ENCODE measurements at regions not wholly inside any gene's neighbourhood (a gene's known extent, or its start where the extent isn't known, plus 50 kb on each side); places are given as distances from the start of the nearest gene placed in this dataset.
"Not testable (repeated sequence)": the region's sequence is repeated elsewhere in the genome, so short reads cannot be mapped to it uniquely, and the experiment has no call there.

- no peak for DNase-seq (ENCODE audit: low read depth)
- H3K4me3 ChIP-seq (ENCODE audit: low read depth, low read length): no peak overlapping the region
- no peak for TF ChIP-seq CTCF (conservative IDR thresholded peaks at IDR 0.05; ENCODE audit: low read depth, low read length)
Measured at GRCh38 chr2:17373741-17374140, 144.5 kb downstream of the RAD51AP2 start.

- H3K4me3 ChIP-seq (ENCODE audit: low read depth, low read length): no peak overlapping the region
- DNase-seq (ENCODE audit: low read depth): no peak
- no peak for TF ChIP-seq CTCF (conservative IDR thresholded peaks at IDR 0.05; ENCODE audit: low read depth, low read length)
Measured at GRCh38 chr2:17373041-17373440, 145.2 kb downstream of the RAD51AP2 start.

- no peak overlapping the region for H3K4me3 ChIP-seq (ENCODE audit: low read depth, low read length)
- TF ChIP-seq CTCF (conservative IDR thresholded peaks at IDR 0.05; ENCODE audit: low read depth, low read length): no peak
- no peak for DNase-seq (ENCODE audit: low read depth)
Measured at GRCh38 chr2:17363846-17364245, 154.4 kb downstream of the RAD51AP2 start.

GRCh38 chr2:17362956-17363355, 155.3 kb downstream of the RAD51AP2 start:
- DNase-seq (ENCODE audit: low read depth): no peak
- no peak for TF ChIP-seq CTCF (conservative IDR thresholded peaks at IDR 0.05; ENCODE audit: low read depth, low read length)
- no peak overlapping the region for H3K4me3 ChIP-seq (ENCODE audit: low read depth, low read length)

- H3K4me3 ChIP-seq (ENCODE audit: low read depth, low read length): peak overlapping the region; percentile 5
- TF ChIP-seq CTCF (conservative IDR thresholded peaks at IDR 0.05; ENCODE audit: low read depth, low read length): no peak
- DNase-seq (ENCODE audit: low read depth): peak; percentile 41
Measured at GRCh38 chr2:17355608-17356329, 162.5 kb downstream of the RAD51AP2 start.

GRCh38 chr2:17353263-17353662, 165.0 kb downstream of the RAD51AP2 start:
- TF ChIP-seq CTCF (conservative IDR thresholded peaks at IDR 0.05; ENCODE audit: low read depth, low read length): no peak
- no peak for DNase-seq (ENCODE audit: low read depth)
- H3K4me3 ChIP-seq (ENCODE audit: low read depth, low read length): no peak overlapping the region

- H3K4me3 ChIP-seq (ENCODE audit: low read depth, low read length); DNase-seq (ENCODE audit: low read depth): not testable (repeated sequence)
Measured at GRCh38 chr2:17342692-17343091, 175.5 kb downstream of the RAD51AP2 start.
